GM21515 (cell line): ENCODE measurements at regions not wholly inside any gene's neighbourhood (a gene's known extent, or its start where the extent isn't known, plus 50 kb on each side); places are given as distances from the start of the nearest gene placed in this dataset.

ENCODE experiments used
- ATAC-seq: cut with Tn5 transposase; IDR thresholded peaks from one replicate; pipeline ENCODE4 v1.9.1; 2021; ENCODE audit not compliant: unreplicated experiment

DNA sequence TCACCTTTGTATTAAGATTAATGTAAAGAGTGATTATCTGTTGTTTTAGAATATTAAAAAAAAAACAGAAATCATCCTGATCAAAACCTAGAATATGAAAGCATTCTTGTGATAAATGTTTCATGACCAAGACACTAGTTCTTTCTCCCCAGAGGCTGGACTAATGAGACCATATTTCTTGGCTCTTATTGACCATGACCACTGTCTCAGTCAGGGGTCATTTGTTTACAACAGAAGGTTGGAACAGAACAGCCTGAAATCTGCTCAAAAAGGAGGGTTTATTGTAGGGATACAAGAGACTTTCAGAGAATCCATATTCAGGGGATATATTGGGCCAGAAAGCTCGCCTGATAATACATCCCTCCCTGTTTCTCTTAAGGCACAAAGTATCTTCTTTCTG, 87.7 kb downstream of the TMEM30B start:
- no peak for ATAC-seq

DNA sequence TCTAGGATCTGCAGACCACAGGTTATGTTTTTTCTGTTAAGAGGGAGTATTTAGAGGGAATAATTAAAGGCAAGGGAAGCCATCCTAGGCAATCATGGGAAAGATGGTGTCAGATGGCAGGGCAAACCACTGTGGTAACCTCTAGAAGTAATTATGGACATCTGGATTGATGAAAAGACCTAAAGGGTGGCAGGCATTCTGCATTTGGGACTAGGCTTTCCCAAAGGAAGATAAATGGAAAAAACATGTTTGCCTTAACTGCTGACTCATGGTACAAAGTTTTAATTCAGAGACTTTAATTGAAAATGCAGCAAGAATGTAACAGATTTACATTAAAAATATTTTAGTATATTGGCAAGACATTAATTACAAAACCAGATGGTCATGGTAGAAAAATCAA, 88.1 kb downstream of the TMEM30B start:
- no peak for ATAC-seq

DNA sequence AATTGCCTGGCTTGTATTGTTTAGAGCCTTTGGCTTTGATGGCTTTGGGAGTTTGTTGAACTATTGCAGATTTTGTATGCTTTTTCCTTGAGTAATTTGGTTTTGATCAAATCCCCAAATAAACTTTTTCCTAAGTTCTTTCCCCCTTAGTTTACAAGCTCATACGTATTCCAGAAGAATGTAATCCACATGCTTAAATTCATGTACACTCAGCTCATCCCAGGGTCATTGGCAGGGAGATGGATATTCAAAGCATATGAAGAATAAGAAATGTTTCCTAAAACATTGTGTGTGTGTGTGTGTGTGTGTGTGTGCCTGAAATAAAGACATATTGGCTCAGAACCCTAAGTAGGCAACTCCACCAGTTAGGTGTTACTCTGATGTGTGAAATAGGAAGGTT, 89.4 kb downstream of the TMEM30B start:
- ATAC-seq, result no peak

DNA sequence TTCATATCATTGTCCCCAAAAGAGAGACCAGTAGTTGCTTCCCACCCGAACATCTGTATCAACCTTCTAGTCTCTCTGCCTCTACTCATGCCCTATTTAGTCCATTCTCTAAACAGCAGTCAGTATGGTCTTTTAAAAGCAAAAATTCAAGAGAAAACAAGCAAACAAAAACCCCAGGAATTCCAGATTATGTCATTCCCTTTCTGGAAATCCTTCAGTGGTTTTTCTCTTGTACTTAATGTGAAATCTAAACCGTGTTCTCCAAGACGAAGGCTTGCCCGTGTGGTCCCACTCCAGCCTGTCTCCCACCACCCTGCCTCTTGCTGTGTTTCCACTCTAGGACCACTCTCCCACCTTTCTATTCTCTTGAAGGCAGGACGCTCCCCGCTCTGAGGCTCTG, 90.8 kb downstream of the TMEM30B start:
- no peak for ATAC-seq

DNA sequence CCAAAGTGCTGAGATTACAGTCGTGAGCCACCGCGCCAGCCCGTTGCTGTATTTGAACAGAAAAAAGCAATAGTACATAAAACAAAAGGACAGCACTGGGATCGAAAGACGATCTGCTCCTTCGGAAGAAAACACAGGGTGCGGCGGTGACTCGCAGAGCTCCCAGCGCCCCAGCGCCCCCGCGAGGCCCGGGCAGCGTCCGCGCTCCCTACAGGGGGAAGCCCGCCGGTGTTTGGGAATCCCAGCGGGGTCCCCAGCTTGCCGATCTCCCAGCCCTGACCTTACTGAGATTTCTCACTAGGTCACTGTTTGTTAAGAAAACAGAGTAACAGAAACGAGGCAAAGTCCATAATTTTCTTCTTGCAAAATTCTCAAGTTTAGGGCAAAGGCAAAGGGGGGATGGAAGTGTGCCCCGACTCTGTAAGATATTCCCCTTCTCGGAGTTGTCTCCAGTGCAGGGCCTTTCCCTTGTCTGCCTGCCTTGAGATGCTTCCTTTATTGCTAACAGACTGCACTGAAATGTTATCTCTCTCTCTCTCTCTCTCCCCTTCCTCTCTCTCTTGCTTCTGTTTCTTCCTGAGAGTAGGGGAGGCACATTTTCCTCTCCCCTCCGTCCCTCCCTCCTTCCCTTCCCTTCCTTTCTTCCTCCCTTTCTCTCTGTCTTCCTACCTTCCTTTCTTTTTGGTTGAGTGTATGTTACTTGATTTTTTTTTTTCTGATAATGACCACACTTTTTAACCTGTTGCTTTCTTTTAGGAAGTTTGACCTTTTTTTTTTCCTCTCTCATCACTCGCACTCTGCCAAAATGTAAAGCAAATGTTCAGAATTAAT, 91.9 kb downstream of the TMEM30B start:
- ATAC-seq, result no peak

DNA sequence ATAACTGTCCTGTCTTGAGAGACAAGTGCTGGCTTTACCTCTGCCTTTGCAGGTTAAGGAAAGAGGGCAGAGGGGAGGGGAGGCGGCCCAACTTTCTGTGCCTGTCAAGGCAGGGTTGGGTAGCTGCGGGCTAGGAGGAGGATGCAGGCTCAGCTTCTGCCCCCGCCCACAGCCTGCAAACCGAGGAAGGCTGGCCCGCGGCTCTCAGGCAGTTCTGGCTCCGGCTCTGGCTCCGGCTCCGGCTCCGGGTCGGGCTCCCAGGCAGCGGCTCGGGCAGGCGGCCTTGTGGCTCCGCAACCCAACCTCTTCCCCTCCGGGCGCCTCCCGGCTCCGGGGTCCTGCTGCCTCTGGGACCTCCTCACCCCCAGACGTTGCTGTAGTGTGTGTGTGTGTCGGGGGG, 92.9 kb downstream of the TMEM30B start:
- ATAC-seq, result no peak

DNA sequence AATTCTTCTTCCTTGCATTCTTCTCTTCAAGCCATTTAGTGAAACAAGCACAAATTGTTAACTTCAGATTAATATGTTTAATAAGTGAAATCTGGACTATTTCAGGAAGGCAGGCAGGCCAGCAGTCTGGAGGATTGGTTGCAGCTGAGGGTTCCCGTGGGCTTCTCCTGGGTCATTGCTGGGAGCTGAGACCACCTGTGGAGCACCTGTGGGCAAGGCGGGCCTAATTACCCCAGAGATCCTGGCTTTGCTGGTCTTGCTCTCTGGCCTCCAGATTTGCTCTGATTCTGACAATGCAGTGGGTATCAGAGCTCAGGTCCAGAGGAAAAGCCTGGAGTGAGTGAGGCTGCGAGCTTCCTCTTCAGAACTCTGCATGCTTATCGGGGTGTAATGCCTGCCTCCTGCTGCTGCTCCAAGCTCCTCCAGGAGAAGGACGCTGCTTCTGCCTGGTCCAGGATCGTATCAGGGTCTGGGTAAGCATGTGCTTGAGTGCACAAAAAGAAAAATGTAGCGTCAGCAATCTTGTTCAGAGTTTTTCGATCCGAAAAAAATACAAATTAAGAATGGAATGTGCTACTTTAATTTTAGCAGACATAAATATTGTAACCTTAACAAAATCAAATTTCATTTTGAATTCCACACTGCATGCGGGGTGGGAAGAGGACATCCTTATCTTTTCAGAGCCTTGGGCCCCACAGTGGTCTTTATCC, 93.8 kb downstream of the TMEM30B start:
- ATAC-seq, result no peak

DNA sequence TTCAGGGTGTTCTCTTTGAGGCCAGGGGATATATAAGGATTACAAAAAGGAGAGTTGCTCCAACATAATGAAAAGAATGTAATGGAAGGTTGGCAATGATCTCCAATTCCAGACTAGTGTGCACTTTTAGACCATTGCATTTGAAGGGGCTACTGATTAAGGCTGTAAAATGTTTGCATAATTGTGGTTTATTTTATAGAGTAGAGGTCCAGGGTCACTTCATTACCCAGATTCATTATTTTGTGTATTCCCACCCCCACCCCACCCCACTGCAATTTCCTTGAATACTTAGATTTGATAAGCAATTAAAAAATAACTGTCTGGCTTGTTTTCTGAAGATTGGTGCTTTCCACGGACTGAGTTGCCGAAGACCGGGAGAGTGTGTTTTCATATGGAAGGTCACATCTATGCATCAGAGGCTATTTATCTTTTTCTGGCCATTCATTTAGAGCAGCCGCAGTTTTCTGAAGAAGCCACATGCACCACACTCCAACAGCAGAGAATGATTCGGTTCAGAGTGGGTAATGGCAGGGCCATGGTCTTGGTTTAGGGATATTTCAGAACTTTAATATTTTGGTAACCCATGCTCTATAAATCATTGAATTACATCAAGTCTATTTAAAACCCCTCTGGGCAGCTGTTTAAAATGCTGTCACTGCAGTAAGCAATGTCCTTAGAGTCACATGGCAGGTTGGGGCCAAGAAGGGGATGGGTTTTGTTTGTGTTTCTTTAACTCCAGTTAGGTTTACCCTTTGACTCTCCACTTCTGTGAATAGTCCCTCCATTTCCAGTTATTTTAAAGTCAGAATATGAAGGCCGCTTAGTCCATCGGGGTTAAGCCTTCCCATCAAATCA, 94.6 kb downstream of the TMEM30B start:
- no peak for ATAC-seq

DNA sequence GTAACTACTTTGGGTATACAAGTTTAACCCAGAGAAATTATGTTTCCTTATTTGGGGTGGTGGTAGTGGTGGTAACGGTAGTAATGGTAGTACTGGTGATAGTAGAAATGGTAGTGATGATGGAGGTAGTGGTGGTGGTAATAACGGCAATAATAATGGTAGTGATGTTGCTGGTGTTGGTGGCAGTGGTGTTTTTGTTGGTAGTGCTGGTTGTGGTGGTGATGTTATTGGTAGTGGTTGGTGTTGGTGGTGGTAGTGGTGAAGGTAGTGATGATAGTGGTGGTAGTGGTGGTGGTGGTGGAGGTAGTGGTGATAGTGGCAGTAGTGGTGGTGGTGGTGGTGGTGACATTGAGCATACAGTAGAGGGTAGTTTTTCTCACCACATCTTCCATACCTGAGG, 95.6 kb downstream of the TMEM30B start:
- ATAC-seq, result no peak

DNA sequence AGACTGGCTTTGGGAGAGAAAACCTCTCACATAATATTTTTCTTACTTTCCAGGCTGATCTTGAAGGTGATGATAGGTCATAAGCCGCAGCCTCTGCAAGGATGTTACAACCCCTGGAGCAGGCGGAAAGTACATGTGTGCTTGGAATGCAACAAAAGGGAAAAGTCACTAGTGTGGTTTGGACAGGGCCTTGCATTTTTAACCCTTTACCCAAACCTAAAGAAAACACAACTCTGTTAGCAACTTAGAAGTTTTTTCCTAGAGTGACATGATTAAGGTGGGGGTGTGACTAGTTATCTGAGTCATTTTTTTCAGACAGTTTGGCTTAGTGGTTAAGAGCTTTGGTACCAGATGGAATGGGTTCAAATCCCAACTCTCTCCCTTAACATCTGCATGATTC, 97.0 kb downstream of the TMEM30B start:
- ATAC-seq, result no peak

DNA sequence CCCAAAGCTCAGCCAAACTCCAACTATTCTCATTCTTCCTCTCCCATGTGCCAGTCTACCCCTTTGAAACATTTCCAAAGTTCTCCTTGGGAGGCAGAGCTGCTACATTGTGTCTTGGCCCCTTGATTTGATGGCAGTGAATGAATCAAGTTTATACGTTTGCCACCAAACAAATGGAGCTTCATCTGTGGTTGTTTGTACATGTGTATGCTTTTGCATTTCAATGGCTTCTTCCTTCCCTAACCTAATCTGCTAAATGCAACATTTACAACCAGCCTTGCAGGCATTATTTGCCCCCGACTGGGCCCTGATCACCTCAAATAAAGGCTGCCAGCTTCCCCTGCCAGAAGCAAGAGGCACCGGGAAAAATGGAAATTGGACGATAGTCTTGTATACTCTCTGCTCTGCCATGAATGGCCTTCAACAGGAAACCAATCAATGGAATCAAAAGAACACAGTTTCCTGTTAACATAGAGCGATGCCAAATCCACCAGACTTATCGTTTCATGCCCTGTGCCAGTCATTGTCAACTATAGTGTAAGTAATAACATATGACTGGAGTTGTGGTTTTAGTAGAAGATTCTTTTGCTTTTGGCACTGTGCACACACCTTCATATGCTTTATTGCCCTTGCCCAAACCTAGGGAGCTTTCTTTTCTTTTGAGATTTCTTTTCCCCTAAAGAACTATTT, 97.8 kb downstream of the TMEM30B start:
- no peak for ATAC-seq

DNA sequence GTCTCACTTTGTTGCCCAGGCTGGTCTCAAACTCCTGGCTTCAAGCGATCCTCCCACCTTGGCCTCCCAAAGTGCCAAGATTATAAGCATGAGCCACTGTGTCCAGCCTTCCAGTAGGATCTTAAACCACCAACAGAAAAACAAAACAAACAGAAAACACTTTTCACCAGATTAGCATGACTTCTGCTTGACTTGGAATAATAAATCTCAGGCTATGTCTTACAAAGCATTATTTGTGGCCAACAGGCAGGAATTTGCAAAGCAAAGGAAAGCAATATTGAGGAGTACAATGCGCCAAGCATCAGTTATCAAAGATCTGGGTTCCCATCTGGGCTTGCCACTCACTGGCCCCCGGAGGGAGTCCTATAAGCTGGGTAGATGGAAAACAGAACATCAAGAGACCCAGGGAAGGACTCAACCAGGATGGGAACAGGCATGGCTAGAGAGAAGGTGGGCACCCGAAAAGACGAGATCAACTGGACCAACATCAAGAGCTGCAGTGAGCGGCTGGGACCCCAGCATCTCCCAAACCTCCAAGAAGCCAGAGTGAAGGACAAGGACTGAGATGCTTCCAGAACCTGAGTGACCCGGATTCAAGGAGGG, 101.2 kb downstream of the TMEM30B start:
- no peak for ATAC-seq

DNA sequence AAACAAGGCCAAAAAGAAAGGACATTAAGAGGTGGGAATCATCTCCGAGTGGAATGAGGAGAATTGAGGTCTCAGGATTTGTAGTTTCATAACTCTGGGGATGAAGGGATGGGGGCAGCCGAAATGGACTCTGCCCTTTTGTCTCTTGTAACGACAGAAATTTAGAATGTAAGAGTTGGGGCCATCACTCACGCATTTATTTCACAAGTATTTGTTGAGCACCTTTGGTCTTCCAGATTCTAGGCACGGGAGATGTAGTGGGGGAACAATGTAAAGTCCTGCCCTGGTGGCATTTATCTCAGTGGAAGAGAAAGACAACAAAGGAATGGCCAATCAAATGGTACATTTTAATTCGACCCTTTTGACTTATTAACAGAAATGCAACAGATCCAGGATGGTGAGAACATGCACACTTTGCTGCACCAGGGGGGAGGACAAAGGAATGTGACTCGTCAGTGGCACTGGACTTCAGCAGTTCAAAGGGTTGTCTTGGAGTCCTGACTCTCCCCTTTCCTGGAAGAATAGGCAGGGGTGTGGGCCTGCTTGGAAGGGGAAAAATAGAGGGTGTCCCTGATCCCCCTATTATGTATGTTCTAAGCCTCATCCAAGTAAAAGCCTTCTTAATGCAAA, 102.0 kb downstream of the TMEM30B start:
- ATAC-seq, result no peak

DNA sequence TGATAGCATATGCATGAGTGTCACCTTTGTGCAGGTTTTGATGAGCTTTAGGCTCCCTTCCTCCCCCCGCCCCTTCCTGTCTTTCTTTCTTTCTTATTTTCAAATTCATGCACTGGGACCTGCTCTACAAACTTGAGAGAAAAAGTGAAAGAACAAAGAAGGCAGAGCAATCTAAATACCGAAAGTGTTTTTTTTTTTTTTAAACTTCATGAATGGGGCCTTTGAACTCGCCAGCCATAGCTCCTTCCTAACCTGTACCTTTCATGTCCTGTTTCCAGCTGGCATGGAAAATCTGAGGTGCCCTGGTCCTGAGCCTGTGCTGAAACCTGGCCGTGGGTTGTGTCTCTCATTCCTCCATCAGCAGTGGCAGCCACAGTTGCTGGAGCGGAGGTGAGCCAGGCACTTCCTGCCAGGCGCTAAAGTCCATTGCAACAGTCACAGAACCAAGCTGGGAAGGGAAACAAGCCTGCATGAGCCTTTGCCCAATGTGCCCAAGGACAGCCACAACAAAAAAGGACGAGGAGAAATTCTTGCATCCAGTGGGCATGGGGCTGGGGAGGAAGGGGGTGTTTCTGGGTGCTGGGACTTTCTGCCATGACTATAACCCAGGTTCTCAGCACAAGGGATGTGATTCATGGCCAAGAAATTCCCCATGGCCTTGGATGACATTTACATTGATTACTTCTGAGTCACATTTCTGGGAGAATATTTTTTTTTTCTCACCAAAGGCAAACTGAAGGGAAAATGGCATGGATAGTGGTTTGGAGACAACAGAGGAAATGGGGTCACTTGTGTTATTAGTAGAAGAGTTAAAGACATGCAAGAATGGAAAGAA, 102.7 kb downstream of the TMEM30B start:
- ATAC-seq, result no peak

DNA sequence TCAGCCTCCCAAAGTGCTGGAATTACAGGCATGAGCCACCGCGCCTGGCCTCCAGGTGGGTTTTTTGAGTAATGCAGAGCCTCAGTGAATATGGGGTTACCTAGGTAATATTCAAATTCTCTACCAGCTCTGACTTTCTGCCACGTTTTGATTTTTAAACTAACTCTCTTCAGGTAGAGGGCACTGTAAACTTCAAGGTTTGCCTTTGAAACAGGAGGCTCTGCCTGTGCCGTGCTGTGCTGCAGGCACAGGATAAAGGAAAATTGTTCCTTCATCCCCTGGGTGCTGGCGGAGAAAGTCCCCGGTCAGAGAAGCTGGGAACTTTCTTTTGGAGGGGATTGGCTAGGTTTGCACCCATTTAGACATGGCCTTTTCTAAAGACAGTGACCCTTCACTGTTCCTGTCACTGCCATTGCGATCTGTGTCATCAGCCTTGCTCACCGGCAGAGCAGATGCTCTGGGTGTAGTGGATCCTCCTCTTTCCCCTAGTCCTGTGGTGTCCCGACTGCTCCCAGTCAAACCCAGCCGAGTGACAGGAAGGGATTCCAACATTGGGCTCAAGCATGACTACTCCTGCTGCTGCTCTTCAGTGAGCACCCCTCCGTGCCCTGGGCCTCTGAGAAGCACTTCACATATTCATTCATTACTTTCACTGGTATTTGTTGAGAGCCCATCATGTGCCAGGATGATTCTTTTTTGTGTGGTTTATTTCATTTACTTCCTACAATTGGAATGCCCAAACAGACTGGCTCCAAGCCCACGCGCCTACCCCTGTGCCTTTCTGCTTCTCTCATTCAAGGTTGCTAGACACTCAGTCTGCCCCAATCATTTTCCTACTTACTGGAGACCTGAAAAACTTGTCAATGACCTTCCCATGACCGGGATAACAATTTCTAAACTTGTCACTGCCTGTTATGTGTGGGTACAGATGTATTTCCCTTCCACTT, 103.6 kb downstream of the TMEM30B start:
- ATAC-seq, result no peak

DNA sequence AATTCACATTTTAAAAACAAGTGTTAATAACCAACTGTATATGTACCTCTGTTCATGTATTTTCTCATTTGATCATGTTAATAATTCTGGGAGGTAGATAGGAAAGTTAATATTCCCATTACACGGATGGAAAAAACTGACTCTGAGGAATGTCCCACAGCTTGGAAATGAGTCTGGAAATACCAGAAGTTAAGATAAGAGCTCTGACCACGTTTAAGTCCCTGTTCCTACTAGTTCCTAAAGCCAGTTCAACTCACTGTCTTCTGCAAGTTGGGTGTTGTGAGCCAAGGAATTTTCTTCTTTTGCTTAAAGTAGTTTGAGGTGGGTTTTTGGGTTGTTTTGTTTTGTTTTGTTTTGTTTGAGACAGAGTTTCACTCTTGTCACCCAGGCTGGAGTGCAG, 104.5 kb downstream of the TMEM30B start:
- ATAC-seq, result no peak

DNA sequence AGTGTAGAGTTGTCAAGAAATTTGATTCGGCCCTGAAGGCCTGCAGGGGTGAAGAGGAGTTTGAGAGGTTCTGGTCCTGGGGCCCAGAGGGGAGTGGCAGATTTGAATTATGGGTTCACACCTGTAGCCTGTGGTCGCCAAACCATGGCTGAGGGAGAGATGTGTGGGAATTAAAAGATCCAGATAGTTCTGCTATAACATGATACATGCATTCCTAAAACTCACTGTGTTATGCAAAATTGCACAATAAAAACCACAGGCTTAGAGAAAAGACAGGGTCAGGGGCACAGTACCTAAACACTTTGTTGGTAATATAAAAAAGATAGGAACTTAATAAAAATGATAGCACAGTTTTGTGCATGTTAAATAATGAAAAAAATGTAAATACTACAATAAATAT, 106.2 kb downstream of the TMEM30B start:
- ATAC-seq, result no peak

DNA sequence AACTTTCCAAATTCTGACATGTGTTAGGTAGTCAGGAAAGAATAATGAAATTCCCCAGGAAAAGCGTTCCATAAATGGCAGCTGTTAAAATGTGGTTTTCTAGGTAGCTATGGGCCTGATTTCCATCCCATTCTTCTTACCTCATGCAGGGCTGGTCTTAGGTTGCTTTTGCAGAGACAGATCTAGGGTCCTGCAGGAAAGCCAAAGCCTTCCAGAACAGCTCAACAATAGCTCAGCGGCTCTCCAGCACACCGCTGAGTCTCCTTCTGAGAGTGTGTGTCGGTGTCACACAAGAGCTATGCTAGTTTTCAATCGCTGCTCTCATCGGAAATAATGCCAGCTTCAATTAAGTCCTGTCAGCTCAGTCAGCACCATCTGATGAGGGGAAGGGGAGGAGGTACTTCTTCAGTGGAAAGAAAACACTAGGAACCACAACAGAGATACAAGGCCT, 106.7 kb downstream of the TMEM30B start:
- ATAC-seq, result no peak
